ENCODE measurements at regions not wholly inside any gene's neighbourhood (a gene's known extent, or its start where the extent isn't known, plus 50 kb on each side); places are given as distances from the start of the nearest gene placed in this dataset.

GRCh38 chr22:48398181-48398905, 1429.3 kb downstream of the BRD1 start:
- no peaks in the 10 kb centered on the region for H3K27me3 ChIP-seq (ENCODE audit: control insufficient read depth, insufficient read depth, low read length)
- no peak for TF ChIP-seq CTCF (IDR thresholded peaks at IDR 0.05)
- no peaks in the 10 kb centered on the region for H3K36me3 ChIP-seq (ENCODE audit: control insufficient read depth, insufficient read depth, low read length)
- H3K27me3 Mint-ChIP-seq (ENCODE audit: low read depth in 2 of 2) = peaks cover 0 to 2% of the 10 kb centered on the region in 2 donors
- H3K9me3 ChIP-seq (ENCODE audit: control insufficient read depth, insufficient read depth, low read length) = no peaks in the 10 kb centered on the region
- no peak overlapping the region for H3K4me3 Mint-ChIP-seq
- ATAC-seq (no peak), DNase-seq (no peak)
- intact Hi-C loops (cut with micrococcal nuclease) = no loop called here
- H3K36me3 Mint-ChIP-seq = no peaks in the 10 kb centered on the region
- WGBS (ENCODE audit: insufficient coverage) = 86% methylated on average over 11 of the region's 11 CpGs
- H3K4me1 Mint-ChIP-seq = no peaks in the 10 kb centered on the region
- no peak overlapping the region for H3K27ac Mint-ChIP-seq
- H3K9me3 Mint-ChIP-seq = no peaks in the 10 kb centered on the region
- no peaks in the 10 kb centered on the region for H3K4me1 ChIP-seq (ENCODE audit: control insufficient read depth, insufficient read depth, low read length)
- no peak overlapping the region for H3K27ac ChIP-seq (ENCODE audit: low read length)
- H3K4me3 ChIP-seq (ENCODE audit: low read length) = no peak overlapping the region

- no peaks in the 10 kb centered on the region for H3K9me3 Mint-ChIP-seq
Observed at GRCh38 chr22:48397531-48398180, 1430.0 kb downstream of the BRD1 start.

GRCh38 chr22:48396785-48397530, 1430.7 kb downstream of the BRD1 start:
- DNase-seq (no peak), ATAC-seq (no peak)
- H3K27me3 Mint-ChIP-seq (ENCODE audit: low read depth in 2 of 2) = peaks cover 0 to 2% of the 10 kb centered on the region in 2 donors
- no peaks in the 10 kb centered on the region for H3K4me1 Mint-ChIP-seq
- H3K4me3 Mint-ChIP-seq = no peak overlapping the region
- Histone ChIP-seq H3K36me3 (ENCODE audit: control insufficient read depth, insufficient read depth, low read length) (no peaks in the 10 kb centered on the region), H3K4me3 (ENCODE audit: low read length) (no peak overlapping the region), H3K27ac (ENCODE audit: low read length) (no peak overlapping the region), H3K9me3 (ENCODE audit: control insufficient read depth, insufficient read depth, low read length) (no peaks in the 10 kb centered on the region), H3K4me1 (ENCODE audit: control insufficient read depth, insufficient read depth, low read length) (no peaks in the 10 kb centered on the region), H3K27me3 (ENCODE audit: control insufficient read depth, insufficient read depth, low read length) (no peaks in the 10 kb centered on the region)
- WGBS (ENCODE audit: insufficient coverage) = 85% methylated on average over 31 of the region's 31 CpGs
- no peak overlapping the region for H3K27ac Mint-ChIP-seq
- no peak for TF ChIP-seq CTCF (IDR thresholded peaks at IDR 0.05)
- intact Hi-C loops (cut with micrococcal nuclease) = no loop called here
- no peaks in the 10 kb centered on the region for H3K9me3 Mint-ChIP-seq
- no peaks in the 10 kb centered on the region for H3K36me3 Mint-ChIP-seq

More at GRCh38 chr22:48397531-48398180, 1430.0 kb downstream of the BRD1 start:
- ATAC-seq (no peak), DNase-seq (no peak)
- 85% methylated on average over 16 of the region's 16 CpGs for WGBS (ENCODE audit: insufficient coverage)
- H3K27ac Mint-ChIP-seq = no peak overlapping the region
- TF ChIP-seq CTCF (IDR thresholded peaks at IDR 0.05) = no peak
- Histone ChIP-seq H3K4me1 (ENCODE audit: control insufficient read depth, insufficient read depth, low read length) (no peaks in the 10 kb centered on the region), H3K4me3 (ENCODE audit: low read length) (no peak overlapping the region), H3K36me3 (ENCODE audit: control insufficient read depth, insufficient read depth, low read length) (no peaks in the 10 kb centered on the region), H3K9me3 (ENCODE audit: control insufficient read depth, insufficient read depth, low read length) (no peaks in the 10 kb centered on the region), H3K27me3 (ENCODE audit: control insufficient read depth, insufficient read depth, low read length) (no peaks in the 10 kb centered on the region), H3K27ac (ENCODE audit: low read length) (no peak overlapping the region)
- intact Hi-C loops (cut with micrococcal nuclease) = no loop called here
- no peaks in the 10 kb centered on the region for H3K4me1 Mint-ChIP-seq
- H3K4me3 Mint-ChIP-seq = no peak overlapping the region
- no peaks in the 10 kb centered on the region for H3K36me3 Mint-ChIP-seq
- H3K27me3 Mint-ChIP-seq (ENCODE audit: low read depth in 2 of 2) = peaks cover 0 to 2% of the 10 kb centered on the region in 2 donors
